ENCODE measurements at regions not wholly inside any gene's neighbourhood (a gene's known extent, or its start where the extent isn't known, plus 50 kb on each side); places are given as distances from the start of the nearest gene placed in this dataset.

GRCh38 chr6:169960886-169961611, 209.6 kb downstream of the ERMARD start:
- no peak for TF ChIP-seq CTCF (conservative IDR thresholded peaks at IDR 0.05)
- TF ChIP-seq ZFX (IDR thresholded peaks at IDR 0.05): no peak

DNA sequence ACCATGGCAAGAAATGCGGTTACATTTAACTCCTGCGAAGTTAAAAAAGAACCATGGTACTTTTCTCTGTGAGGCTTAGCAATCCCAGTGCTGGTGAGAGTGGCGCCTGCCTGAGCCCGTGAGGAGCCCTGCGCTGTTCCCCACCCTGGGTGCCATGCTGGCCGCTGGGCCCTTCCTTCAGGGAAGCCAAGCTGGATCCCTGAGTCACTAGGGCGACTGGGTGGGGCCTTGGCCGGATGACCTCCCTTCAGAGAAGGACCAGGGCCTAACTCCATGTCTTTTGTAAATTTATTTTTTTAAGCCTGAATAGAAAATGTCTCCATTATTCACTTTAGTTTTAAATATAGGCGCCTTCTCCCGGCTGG, 209.1 kb downstream of the ERMARD start:
- no peak for TF ChIP-seq ZFX (IDR thresholded peaks at IDR 0.05)
- no peak for TF ChIP-seq CTCF (conservative IDR thresholded peaks at IDR 0.05)
- H3K27ac ChIP-seq: no peak overlapping the region

More at GRCh38 chr6:169960886-169961611, 209.6 kb downstream of the ERMARD start:
- no peak overlapping the region for H3K27ac ChIP-seq

GRCh38 chr6:169960003-169960344, 208.6 kb downstream of the ERMARD start:
- no peak overlapping the region for H3K27ac ChIP-seq
- TF ChIP-seq ZFX (IDR thresholded peaks at IDR 0.05): no peak
- TF ChIP-seq CTCF (conservative IDR thresholded peaks at IDR 0.05): no peak

DNA sequence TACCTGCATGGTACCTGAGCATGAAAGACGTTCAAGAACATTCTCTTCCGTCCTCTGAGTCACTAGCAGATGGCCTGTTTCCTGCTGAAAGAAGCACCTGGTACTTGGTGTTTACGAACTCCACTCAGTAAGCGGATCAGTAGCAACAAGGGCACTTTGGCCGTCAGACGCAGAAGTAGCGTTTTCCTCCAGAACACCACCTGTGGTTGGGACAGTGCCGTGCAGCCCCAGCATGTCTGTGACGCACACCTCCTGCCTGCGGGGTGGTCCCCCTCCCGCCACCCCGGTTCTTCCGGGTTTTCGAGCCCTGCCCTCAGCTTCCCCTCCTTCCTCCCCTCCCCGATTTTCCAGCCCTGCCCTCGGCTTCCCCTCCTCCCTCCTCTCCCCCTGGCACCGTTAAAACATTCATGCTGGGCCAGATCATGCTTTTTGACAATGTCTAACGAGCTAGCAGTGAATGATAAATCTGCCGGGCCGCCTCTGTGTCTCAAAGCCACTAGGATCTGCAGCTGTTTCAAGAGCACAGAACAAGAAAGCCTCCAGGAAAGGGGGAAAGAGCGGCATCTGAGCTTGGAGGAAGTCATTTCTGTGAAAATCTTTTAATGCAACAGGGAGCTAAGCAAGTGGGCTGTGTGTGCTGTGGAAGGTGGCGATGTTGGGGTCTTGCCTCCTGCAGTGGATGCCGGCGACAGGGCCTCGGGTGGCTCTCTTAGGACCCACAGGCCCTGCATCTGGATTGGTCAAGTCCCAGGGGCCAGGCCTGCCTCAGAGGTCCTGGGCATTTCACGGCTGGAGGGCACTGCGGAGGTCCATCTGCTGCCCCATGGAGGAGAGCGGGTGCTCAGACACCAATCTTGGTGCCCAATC, 207.9 kb downstream of the ERMARD start:
- TF ChIP-seq CTCF (conservative IDR thresholded peaks at IDR 0.05): no peak
- TF ChIP-seq ZFX (IDR thresholded peaks at IDR 0.05): no peak
- H3K27ac ChIP-seq: no peak overlapping the region

GRCh38 chr6:169958510-169958909, 207.1 kb downstream of the ERMARD start:
- no peak overlapping the region for H3K27ac ChIP-seq
- TF ChIP-seq ZFX (IDR thresholded peaks at IDR 0.05) (no peak), CTCF (conservative IDR thresholded peaks at IDR 0.05) (no peak)

GRCh38 chr6:169957351-169957963, 206.0 kb downstream of the ERMARD start:
- no peak for TF ChIP-seq CTCF (conservative IDR thresholded peaks at IDR 0.05)
- TF ChIP-seq ZFX (IDR thresholded peaks at IDR 0.05): no peak
- no peak overlapping the region for H3K27ac ChIP-seq

GRCh38 chr6:169956580-169956979, 205.2 kb downstream of the ERMARD start:
- no peak for TF ChIP-seq ZFX (IDR thresholded peaks at IDR 0.05)
- TF ChIP-seq CTCF (conservative IDR thresholded peaks at IDR 0.05): no peak

More at GRCh38 chr6:169956580-169956979, 205.2 kb downstream of the ERMARD start:
- H3K27ac ChIP-seq: no peak overlapping the region

Data from C4-2B (cell line).